HUES48 (cell line): ENCODE measurements at regions not wholly inside any gene's neighbourhood (a gene's known extent, or its start where the extent isn't known, plus 50 kb on each side); places are given as distances from the start of the nearest gene placed in this dataset.

Source experiments
- H3K27ac ChIP-seq: one replicate; pipeline ENCODE4 v1.7.0; 2013; ENCODE audit warnings: low read depth, low read length, inconsistent platforms
- H3K27me3 ChIP-seq: 2 replicates; pipeline ENCODE4 v1.6.1; 2013; ENCODE audit warnings: mild to moderate bottlenecking, low read length; ENCODE audit not compliant: control insufficient read depth, insufficient read depth
- H3K36me3 ChIP-seq: 2 replicates; pipeline ENCODE4 v1.6.1; 2013; ENCODE audit warnings: low read length; ENCODE audit not compliant: control insufficient read depth, insufficient read depth
- H3K4me1 ChIP-seq: 2 replicates; pipeline ENCODE4 v1.6.1; 2013; ENCODE audit warnings: mild to moderate bottlenecking, low read length; ENCODE audit not compliant: control insufficient read depth, insufficient read depth
- H3K4me3 ChIP-seq: 2 replicates; pipeline ENCODE4 v1.5.1; 2013; ENCODE audit warnings: mild to moderate bottlenecking, low read depth, low read length
- H3K9ac ChIP-seq: 2 replicates; pipeline ENCODE4 v1.6.1; 2013; ENCODE audit warnings: mild to moderate bottlenecking, low read depth, low read length, moderate library complexity
- H3K9me3 ChIP-seq: 2 replicates; pipeline ENCODE4 v1.6.1; 2013; ENCODE audit warnings: low read length; ENCODE audit not compliant: control insufficient read depth, insufficient read depth

DNA sequence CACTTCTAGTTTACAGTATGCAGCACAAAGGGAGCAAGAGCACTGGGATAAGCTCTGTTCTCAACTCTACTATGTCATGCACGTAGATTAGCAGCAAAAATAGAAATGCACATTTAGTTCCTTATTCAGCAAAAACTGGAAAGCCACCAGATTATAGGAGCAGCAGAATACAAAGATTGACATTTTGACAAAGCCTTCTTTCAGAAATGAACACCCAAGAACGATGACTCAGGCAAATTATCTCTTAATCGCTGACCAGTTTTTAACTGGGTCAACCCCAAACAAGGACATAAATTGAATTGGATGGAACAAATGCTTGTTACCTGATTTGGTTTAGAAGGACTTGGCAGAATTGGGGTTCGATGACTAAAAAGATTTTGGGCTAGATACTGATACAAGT is 775.3 kb upstream of the HS3ST1 start:
- Histone ChIP-seq H3K4me1 (no peaks in the 10 kb centered on the region), H3K9me3 (no peaks in the 10 kb centered on the region), H3K27ac (no peak overlapping the region), H3K36me3 (no peaks in the 10 kb centered on the region), H3K9ac (no peak overlapping the region), H3K27me3 (no peaks in the 10 kb centered on the region), H3K4me3 (no peak overlapping the region)

DNA sequence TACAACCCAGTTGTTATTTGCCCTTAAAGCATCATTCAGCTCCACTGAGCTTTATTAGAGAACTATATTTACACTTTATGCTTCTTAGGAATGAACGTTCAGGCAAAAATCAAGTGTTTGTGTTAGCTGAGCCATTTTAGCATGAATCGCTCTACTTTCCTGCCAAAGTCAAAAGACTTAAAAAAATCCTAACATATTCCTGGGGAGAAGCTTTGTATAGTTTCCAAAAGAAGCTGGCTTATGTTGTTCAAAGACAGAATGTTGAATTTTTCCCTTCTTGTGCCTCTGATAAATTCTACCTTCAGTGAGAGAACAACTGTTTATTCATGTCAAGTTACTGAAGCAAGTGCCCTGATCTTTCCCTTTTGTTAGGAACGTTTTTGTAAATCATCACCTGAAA is 771.5 kb upstream of the HS3ST1 start:
- Histone ChIP-seq H3K9me3 (no peaks in the 10 kb centered on the region), H3K9ac (no peak overlapping the region), H3K36me3 (no peaks in the 10 kb centered on the region), H3K27me3 (no peaks in the 10 kb centered on the region), H3K27ac (no peak overlapping the region), H3K4me1 (no peaks in the 10 kb centered on the region), H3K4me3 (no peak overlapping the region)

DNA sequence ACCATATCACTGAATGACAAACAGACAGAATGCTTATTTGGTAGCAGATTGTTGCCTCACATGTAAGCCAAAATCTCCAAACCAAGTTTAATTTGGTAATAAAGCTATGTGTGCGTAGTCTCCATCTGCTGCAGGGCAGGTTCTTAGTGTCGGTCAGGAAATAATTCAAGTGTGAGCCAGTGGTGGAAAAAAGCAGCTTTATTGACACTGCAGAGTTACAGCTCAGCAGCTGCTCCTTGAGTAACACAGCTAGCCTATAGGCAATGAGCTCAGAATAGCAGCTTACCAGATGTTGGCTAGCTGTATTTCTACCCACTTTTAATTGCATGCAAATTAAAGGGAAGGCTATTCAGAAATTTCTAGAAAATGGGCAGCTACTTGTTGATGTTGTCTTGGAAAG is 757.8 kb upstream of the HS3ST1 start:
- no peak overlapping the region for H3K4me3 ChIP-seq
- peaks cover 5% of the 10 kb centered on the region; the same call in 1 of the 2 replicates for H3K4me1 ChIP-seq
- no peak overlapping the region for H3K9ac ChIP-seq
- no peaks in the 10 kb centered on the region for H3K36me3 ChIP-seq
- H3K27ac ChIP-seq = no peak overlapping the region
- H3K27me3 ChIP-seq = no peaks in the 10 kb centered on the region
- H3K9me3 ChIP-seq = no peaks in the 10 kb centered on the region

DNA sequence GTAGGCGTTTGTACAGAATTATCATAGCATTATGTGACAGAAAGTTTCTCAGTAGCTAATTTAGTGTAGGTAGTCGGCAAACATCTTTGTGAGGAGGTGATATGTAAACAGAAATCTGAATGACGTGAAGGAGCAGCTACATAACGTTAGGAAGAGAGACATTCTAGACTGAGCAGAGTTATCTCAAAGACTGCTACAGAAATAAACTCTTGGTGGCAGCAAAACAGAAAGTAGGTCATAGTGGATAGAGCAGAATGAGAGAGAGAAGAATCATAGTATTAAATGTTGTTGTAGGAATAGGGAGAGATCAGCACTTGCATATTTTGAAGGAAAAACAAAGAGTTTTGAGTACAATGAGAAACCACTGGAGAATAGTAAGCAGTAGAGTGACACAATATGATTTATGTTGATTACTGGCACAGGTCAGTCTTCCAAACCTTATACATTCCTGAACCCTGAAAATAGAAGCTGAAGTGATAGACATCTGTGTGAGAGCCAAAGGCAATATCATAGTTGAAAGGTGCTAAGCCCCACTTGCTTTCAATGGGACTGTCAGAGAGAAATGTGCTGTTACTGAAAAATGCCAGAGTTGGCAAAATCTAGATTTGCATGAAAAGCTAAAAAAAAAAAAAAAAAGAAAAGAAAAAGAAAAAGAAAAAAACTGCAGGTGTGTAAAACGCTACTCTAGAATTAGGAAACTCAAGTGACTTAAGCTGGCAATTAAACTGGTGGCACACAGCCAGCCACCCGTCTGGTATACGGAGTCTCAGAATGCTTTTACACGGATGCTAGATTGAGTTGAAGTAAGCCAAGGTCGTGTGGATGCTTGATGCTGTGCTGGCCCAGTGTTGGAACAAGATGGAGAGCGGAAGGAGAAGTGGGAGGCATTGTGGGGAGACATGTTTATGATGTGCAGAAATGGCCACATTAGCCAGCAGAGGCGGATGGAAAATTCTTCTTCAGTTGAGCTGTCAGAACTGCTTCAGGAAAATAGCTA is 750.2 kb upstream of the HS3ST1 start:
- H3K9ac ChIP-seq = no peak overlapping the region
- H3K4me1 ChIP-seq = no peaks in the 10 kb centered on the region
- H3K9me3 ChIP-seq = no peaks in the 10 kb centered on the region
- no peaks in the 10 kb centered on the region for H3K36me3 ChIP-seq
- no peak overlapping the region for H3K4me3 ChIP-seq
- H3K27me3 ChIP-seq = no peaks in the 10 kb centered on the region
- no peak overlapping the region for H3K27ac ChIP-seq

DNA sequence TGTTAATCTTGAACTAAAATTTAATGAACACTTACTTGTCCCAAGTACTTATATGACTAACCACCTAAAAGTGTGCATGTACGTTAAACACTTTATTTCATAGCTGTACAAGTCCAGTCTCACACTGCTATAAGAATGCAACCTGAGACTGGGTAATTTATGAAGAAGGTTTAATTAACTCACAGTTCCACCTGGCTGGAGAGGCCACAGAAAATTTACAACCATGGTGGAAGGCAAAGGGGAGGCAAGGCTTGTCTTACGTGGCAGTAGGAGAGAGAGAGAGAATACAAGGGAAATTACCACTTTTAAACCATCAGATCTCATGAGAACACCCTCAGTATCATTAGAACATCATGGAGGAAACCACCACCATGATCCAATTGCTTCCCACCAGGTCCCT is 748.7 kb upstream of the HS3ST1 start:
- no peak overlapping the region for H3K4me3 ChIP-seq
- no peak overlapping the region for H3K27ac ChIP-seq
- H3K36me3 ChIP-seq = no peaks in the 10 kb centered on the region
- no peaks in the 10 kb centered on the region for H3K9me3 ChIP-seq
- no peaks in the 10 kb centered on the region for H3K4me1 ChIP-seq
- H3K9ac ChIP-seq = no peak overlapping the region
- no peaks in the 10 kb centered on the region for H3K27me3 ChIP-seq

DNA sequence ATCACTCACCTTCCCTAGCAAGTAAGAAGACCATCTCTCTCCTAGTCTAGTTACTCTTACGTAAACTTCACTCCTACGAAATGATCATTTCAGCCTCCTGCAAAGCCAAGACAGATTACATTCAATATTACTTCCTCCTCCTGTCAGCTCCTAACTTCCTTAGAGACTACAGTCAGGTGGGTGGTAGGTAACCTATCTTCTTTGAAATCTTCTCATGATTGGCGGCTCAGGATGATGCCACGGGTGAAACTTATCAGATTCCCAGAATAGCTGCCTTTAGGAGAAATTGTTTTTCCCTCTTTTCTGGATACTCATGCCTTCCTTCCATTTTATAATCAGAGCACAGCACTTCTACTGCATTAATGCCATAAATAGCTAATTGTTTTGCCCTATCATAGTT is 744.8 kb upstream of the HS3ST1 start:
- no peak overlapping the region for H3K4me3 ChIP-seq
- H3K27ac ChIP-seq = no peak overlapping the region
- no peak overlapping the region for H3K9ac ChIP-seq
- no peaks in the 10 kb centered on the region for H3K27me3 ChIP-seq
- no peaks in the 10 kb centered on the region for H3K9me3 ChIP-seq
- H3K4me1 ChIP-seq = no peaks in the 10 kb centered on the region
- H3K36me3 ChIP-seq = no peaks in the 10 kb centered on the region

DNA sequence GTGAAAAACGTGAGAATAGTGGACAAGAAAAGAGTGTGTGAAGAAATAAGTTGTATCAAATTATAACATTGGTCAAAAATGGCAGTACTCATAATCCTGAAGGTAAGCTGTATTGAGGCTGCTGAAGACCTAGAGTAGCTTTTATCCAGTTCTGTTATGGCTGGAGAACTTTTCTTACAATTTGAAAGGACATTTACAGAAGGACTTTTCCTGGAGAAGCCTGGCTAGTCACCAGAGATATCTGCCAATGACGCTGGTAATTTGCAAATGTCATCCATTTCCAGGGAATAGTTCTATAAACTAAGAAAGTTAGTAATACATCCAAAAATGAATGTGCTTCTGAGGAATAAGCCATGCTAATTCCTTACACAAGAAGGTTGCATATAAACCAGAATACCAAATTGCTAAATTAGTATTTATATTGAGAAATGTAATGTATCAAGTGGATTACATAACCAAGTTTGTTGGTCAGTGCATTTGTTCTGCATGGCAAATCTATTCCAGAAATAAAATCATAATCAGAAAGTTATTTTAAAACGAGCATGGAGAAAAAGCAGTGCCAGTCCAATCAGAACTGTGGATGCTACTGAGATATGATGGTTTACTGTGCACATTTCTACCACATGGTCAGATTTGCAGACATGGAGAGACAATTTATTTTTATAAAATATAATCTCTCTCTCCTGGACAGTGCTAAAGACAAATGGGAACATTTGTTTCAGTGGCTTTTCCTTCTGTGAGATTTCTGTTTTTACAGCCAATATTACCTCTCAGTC is 743.7 kb upstream of the HS3ST1 start:
- no peaks in the 10 kb centered on the region for H3K9me3 ChIP-seq
- H3K9ac ChIP-seq = no peak overlapping the region
- no peak overlapping the region for H3K27ac ChIP-seq
- H3K27me3 ChIP-seq = no peaks in the 10 kb centered on the region
- no peaks in the 10 kb centered on the region for H3K36me3 ChIP-seq
- H3K4me3 ChIP-seq = no peak overlapping the region
- no peaks in the 10 kb centered on the region for H3K4me1 ChIP-seq

DNA sequence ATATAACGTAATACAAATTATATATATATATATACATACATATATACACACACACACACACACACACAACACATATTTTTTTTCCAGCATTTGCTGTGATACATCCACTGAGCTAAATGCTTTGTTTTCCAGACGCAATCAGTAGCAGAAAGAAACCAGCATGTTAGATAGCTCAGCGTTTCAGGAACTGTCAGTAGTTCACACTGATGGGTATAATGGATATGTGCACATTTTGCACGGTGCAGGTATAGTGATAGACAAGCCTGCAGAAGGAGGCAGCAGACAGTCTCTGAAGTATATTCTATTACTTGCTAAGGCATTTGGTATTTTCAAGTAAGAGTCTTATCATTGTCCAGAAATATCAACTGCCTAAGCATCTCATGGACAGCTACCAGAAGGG is 741.6 kb upstream of the HS3ST1 start:
- Histone ChIP-seq H3K36me3 (no peaks in the 10 kb centered on the region), H3K9ac (no peak overlapping the region), H3K27ac (no peak overlapping the region), H3K4me1 (no peaks in the 10 kb centered on the region), H3K4me3 (no peak overlapping the region), H3K9me3 (no peaks in the 10 kb centered on the region), H3K27me3 (no peaks in the 10 kb centered on the region)

DNA sequence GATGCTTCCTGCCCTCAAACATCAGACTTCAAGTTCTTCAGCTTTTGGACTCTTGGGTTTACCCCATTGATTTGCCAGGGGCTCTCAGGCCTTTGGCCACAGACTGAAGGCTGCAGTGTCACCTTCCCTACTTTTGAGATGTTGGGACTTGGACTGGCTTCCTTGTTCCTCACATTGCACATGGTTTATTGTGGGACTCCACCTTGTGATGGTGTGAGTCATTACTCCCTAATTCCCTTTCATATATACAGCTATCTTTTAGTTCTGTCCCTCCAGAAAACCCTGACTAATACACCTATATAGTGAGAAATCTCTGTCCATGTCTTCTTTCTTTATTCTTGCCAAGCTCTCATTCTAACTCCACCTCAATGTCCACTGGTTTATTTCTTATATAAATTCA is 736.9 kb upstream of the HS3ST1 start:
- Histone ChIP-seq H3K9me3 (no peaks in the 10 kb centered on the region), H3K4me3 (no peak overlapping the region), H3K4me1 (no peaks in the 10 kb centered on the region), H3K36me3 (no peaks in the 10 kb centered on the region), H3K27me3 (no peaks in the 10 kb centered on the region), H3K9ac (no peak overlapping the region), H3K27ac (no peak overlapping the region)

DNA sequence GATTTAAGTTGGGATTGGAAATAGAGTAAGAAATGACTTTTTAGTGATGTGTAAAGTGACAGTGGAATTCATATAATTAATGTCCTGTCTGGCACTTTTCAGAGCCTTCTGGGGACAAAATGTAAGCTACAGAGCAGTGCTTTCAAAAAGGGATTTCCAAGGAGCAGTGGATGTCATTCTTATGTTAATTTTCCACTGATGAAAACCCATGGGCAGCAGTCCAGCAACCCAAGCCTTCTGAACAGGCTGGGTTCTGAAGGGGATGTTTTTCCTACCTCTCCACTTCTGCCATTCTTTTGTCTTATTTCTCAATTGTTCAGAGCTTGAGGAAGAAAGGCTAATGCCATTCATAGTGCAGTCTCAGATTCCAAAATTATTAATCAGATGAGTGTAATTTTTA is 717.6 kb upstream of the HS3ST1 start:
- Histone ChIP-seq H3K27ac (no peak overlapping the region), H3K4me1 (peaks cover 5% of the 10 kb centered on the region; the same call in 1 of the 2 replicates), H3K9me3 (no peaks in the 10 kb centered on the region), H3K9ac (no peak overlapping the region), H3K4me3 (no peak overlapping the region), H3K36me3 (no peaks in the 10 kb centered on the region), H3K27me3 (no peaks in the 10 kb centered on the region)

DNA sequence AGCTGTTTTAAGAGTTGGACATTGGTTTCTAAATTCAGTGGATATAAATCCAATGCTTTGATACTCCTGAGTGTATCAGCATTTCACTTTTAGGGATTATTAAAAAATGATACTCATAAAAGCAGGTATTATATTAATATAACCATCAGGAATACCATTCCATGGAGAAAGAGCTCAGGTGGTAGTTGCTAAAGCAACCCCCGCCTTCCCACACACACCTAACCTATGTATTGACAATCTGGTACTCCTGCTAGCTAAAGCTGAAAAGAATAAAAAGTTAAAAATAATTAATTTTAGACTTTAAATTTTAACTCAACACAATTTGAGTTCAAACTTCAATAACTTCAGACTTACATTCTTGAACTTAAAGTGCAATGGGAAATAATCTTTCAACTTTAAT is 717.1 kb upstream of the HS3ST1 start:
- peaks cover 5% of the 10 kb centered on the region; the same call in 1 of the 2 replicates for H3K4me1 ChIP-seq
- no peaks in the 10 kb centered on the region for H3K36me3 ChIP-seq
- H3K4me3 ChIP-seq = no peak overlapping the region
- no peaks in the 10 kb centered on the region for H3K27me3 ChIP-seq
- no peak overlapping the region for H3K27ac ChIP-seq
- no peaks in the 10 kb centered on the region for H3K9me3 ChIP-seq
- H3K9ac ChIP-seq = no peak overlapping the region
